Peyer's patch (tissue), 4 donors: ENCODE measurements at regions not wholly inside any gene's neighbourhood (a gene's known extent, or its start where the extent isn't known, plus 50 kb on each side); places are given as distances from the start of the nearest gene placed in this dataset.

Source experiments
- POLR2A ChIP-seq, 2 donors: fragments of 450-650 bp; IDR thresholded peaks; one replicate each; pipeline ENCODE4 v1.5.1; 2017; ENCODE audit warnings: antibody characterized with exemption in 2 of 2, mild to moderate bottlenecking in 2 of 2, moderate library complexity in 2 of 2
- TF ChIP-seq, protein P1 (sequence below), 6 experiments: fragments of 450-650 bp in 4 of 6; fragments of 200-600 bp in 2 of 6; sonication (generic) in 1 of 6; IDR thresholded peaks; one replicate each; pipeline ENCODE4 v1.5.1; 2017 to 2019; ENCODE audit warnings: antibody characterized with exemption in 6 of 6, mild to moderate bottlenecking in 3 of 6, moderate library complexity in 1 of 6

DNA sequence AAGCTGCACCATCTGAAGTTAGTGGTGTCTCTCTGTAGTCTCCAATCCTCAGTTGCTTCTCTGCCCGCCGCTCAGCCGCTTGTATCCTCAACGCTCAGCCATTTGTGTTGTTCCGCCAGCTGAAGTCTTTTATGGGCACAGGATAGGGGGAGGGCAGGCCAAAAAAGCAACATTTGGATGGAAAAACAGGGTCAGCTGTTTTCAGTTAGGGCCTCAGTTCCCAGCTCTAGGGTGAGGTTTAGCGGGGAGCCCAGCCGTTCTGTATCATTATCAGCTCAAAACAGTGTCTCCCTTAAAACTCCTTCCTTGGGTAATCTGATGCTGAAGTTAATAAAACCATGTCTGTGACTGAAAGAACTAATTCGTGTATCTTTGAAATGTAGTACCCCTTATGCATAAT is 329.5 kb upstream of the AZI2 start:
- TF ChIP-seq, protein P1, sequence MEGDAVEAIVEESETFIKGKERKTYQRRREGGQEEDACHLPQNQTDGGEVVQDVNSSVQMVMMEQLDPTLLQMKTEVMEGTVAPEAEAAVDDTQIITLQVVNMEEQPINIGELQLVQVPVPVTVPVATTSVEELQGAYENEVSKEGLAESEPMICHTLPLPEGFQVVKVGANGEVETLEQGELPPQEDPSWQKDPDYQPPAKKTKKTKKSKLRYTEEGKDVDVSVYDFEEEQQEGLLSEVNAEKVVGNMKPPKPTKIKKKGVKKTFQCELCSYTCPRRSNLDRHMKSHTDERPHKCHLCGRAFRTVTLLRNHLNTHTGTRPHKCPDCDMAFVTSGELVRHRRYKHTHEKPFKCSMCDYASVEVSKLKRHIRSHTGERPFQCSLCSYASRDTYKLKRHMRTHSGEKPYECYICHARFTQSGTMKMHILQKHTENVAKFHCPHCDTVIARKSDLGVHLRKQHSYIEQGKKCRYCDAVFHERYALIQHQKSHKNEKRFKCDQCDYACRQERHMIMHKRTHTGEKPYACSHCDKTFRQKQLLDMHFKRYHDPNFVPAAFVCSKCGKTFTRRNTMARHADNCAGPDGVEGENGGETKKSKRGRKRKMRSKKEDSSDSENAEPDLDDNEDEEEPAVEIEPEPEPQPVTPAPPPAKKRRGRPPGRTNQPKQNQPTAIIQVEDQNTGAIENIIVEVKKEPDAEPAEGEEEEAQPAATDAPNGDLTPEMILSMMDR (IDR thresholded peaks at IDR 0.05), result no peak
- no peak for TF ChIP-seq POLR2A (IDR thresholded peaks at IDR 0.05)
